GM18498 (cell line): ENCODE measurements at regions not wholly inside any gene's neighbourhood (a gene's known extent, or its start where the extent isn't known, plus 50 kb on each side); places are given as distances from the start of the nearest gene placed in this dataset.
"Not testable (repeated sequence)": the region's sequence is repeated elsewhere in the genome, so short reads cannot be mapped to it uniquely, and the experiment has no call there.

Experiments
- ATAC-seq: cut with Tn5 transposase; IDR thresholded peaks from one replicate; pipeline ENCODE4 v1.9.1; 2021; ENCODE audit warnings: mild to moderate bottlenecking, moderate library complexity; ENCODE audit not compliant: unreplicated experiment

DNA sequence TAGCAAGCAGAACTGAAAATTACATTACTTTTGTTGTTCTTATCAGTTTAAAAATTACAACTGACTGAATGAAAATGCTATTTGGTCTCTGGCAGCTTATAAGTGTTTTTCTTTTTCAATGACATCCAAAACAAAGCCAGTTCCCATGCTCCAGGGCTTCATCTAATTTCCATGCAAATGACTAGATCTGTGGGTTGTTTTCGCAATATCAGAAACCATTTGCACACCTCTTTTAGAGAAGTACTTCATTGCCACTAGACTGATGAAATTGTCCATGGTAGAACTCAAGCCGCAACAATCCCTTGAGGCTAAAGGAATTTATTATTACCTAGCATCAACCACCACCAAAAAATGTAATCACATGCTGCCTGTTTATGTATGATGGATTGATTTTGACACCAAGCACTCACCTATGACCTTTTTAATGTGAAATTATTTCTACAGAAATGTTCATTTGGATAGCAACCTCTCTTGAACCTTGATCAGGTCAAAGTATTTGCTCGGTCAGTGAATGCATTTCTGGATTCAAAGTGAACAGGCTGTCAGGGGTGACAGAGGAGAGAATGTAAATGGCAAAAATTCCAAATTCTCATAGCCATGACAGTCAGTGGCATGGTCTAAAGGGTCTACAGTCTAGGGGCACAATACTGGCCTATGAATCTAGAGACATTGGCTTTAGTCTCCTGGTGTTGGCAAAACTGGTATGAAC, 769.3 kb downstream of the SORCS1 start:
- ATAC-seq: no peak

DNA sequence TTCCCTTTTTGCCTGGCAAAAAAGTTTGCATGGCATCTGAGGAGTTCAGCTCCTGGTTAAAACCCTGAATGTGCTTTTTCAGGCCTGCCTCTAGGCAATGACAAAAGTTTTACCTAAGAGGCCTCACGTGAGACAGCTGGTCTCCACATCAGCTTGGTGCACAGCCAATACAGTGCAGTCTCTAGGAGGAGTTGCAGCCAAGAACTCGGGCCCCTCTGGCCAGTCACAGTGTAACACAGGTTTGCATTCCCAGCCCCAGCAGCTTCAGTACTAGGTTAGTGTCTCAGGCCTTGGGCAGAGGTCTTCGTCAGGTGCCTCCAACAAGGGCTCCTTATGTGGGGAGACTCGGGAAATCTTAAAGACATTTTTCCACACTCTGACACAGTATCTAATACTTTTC, 771.7 kb downstream of the SORCS1 start:
- ATAC-seq: no peak

DNA sequence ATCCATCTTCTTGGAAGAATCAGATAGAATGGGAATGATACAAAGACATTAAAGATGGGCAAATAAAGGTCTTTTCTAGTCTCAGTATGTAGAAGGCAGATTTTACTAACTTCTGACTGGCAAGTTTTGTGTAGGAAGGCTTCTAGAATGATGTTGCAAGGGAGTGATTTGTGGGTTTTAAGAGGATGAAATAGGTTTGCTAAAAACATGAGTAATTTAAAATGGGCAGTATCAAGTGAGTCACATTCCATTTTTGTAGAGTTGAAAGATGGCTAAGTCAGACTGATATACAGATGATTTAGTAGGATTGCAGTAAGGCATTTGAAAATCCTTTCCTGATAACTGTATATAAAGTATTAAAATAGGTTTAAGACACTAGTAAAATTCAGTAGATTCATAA, 777.4 kb downstream of the SORCS1 start:
- ATAC-seq: no peak

DNA sequence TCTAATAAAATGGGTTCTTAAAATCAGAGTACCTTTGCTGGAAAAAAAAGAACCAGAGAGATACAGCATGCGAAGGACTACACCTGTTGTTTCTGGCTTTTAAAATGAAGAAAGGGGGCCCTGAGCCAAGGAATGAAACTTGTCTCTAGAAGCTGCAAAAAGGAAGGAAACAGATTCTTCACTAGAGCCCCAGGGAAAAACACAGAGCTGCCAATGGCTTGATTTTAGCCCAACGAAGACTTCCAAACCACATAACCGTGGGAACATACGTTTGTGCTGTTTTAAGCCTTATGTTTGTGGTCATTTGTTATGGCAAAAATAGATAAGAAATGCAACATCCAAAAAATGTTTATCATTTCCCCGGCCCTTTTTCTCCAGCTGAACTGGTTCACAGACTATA, 780.0 kb downstream of the SORCS1 start:
- ATAC-seq: no peak

DNA sequence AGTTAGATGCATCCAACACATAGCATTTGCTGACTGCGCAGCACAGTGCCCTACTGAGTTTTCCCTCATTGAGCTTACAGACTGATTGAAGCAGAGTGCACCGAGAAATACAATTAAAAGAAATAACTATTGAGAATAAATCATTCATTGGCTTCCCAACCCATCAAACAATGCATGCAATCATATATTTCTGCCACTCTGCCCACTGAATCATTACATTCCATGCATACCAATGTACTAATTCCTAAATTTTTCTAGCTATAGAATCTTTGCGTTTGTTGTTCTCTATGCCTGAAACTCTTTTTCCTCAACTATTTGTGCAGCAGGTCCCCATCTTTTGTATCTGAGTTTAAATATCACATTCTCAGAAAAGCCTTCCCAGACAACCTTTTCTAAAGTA, 783.8 kb downstream of the SORCS1 start:
- no peak for ATAC-seq

DNA sequence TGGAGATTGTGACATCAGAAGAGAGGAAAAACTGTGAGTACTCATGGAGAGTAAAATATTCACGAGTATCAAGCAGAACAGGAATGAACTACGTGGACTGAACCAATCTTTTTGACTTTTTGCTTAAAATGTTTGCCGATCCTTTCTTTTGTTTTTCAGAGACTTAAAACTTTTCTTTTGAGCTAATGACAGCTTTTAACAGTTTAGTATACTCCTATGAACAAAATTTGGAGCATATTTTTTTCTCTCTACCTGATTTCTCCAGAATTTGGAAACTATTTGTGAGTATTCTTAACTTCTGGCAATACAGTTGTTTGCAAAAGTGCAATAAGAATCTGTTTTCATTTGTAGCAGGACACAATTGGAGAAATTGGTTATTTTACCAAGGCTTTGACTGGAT, 786.3 kb downstream of the SORCS1 start:
- no peak for ATAC-seq

DNA sequence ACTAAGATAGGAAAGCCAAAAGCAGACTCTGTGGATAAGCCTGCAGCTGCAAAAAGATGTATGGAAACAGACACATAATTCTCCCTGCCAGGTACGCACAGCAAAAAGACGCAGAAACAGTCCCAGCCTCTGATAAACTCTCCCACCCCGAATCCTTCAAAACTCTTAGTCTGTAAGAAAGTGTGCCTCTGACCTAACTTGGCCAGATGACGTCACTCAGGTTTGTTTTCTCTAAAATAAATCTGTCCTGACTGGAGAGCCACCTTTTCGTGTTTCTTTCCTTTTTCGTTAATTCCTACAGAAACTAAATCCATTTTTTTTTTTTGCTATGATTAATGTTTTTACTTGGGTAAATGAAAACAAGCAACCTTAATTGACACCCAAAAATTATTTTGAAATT, 793.8 kb downstream of the SORCS1 start:
- ATAC-seq: no peak

DNA sequence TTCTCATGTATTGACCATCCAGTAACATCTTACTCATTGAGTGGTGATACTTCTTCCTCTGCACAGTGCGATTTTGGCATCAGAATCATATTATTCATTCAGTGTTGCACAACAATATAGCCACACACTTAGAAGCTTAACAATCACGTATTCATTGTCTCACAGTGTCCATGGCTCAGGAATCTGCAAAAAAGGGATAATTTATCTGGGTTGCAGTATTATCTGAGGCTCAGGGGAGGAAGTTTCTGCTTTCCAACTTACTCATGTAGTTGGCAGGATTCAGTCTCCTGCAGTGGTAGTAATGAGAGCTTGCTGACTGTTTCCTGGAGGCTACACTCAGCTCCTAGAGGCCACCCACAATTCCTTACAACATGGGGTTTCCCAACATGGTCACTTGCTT, 803.6 kb downstream of the SORCS1 start:
- ATAC-seq: no peak

DNA sequence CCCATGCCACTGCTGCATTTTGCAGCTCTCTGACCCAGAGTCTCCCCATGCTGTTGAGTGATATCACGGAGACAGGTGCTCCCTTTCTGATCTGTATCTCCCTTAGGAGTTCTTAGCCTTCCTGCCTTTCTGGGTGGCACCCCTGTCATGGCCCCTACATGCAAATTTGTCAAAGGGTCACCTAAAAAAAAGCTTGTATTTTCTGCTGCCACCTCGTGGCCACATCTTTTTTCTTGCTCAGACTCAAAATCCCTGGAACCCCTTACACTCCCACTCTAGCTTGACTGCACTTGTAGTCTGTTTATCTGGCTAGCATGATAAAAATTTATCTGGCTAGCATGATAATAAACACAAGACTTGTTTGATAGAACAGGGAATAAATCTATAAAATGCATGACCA, 809.1 kb downstream of the SORCS1 start:
- ATAC-seq: no peak

DNA sequence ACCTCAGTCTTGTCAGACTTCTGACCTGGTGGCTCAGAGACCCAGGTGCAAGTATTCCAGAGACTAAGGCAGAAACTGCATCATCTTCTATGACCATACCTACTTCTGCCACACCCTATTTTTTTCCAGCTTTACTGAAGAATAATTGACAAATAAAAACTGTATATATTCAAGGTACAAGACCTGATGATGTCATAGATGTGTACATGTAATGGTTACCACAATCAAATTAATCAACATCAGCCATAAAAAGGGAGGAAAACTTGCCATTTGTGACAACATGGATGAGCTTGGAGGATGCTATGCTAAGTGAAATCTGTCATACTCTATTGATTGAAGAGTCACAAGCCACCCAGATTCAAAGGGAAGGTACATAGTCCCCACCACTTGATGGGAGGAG, 815.6 kb downstream of the SORCS1 start:
- no peak for ATAC-seq

DNA sequence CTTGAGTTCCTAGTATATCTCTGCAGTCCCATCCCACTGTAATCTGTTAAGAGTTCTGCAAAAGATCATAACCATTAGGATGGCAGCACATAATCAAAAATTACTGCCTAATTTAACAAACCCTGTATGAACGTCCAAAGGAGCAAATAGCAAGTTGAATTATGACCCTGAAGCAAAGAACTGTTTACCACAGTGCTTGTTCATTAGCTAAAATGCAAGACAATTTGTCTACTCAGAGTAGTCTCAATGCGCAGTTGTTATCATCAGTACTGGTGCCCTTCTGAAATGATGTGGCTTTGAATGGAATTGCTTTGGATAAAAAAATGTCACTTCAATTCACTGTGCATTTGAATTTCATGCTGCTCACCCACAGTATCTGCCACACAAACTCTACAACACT, 817.0 kb downstream of the SORCS1 start:
- ATAC-seq: no peak

DNA sequence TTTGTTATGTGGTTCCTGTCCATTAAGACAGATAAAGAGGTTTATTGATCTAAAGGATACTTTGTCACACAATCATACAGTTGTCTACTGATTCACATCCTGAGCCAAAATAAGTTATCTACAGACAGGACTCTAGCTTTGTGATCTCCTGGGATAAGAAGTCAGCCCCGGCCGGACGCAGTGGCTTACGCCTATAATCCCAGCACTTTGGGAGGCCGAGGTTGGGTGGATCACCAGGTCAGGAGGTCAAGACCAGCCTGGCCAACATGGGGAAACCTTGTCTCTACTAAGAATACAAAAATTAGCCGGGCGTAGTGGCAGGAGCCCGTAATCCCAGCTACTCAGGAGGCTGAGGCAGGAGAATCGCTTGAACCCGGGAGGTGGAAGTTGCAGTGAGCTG, 821.0 kb downstream of the SORCS1 start:
- not testable (repeated sequence) for ATAC-seq

DNA sequence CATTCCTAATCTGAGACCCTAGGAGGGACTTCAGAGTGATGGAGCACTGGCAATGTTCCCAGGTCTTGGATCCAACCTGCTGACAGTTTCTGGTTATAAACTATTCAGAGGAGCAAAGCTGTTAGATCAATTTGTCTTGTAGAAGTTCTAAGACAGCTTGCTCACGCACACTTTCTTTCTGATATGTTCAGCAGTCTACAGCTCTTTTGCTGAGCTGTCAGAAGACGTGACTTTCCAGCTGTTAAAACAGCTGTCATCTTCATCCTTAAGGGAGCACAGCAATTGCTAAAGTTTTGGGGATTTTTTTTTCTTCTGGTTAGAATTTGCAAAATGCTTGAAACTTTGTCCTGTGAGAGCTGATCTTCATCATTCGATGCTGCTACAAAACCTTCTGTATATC, 823.1 kb downstream of the SORCS1 start:
- no peak for ATAC-seq

DNA sequence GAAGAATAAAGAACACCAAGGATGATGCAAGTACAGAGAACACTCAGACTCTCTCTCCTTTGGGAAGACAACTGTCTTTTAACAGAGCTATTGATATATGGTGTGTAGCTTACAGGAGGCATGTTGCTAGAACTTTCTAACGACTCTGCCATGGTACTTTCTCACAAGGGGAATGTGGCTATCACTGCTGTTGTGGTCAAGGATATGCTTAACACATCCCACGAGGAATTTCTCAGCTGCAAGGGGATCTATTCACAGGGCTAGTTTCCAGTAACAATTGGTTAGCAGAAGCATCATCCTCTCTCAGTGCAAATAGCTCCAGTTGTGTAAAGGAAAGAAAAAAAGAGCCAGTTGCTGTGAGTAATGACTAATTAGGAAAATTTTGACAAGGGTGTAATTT, 826.0 kb downstream of the SORCS1 start:
- no peak for ATAC-seq

DNA sequence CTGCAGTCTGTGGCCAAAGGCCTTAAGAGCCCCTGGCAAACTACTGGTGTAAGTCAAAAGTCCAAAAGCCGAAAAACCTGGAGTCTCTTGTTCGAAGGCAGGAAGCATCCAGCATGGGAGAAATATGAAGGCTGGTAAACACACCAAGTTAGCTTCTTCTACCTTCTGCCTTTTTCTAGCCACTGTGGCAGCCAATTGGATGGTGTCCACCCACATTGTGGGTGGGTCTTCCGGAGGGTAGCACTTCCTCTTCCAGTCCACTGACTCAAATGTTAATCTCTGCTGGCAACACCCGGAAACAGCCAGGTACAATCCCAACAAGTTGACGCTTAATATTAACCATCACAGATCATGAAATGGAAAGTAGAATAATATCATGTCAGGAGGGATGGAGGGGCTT, 827.6 kb downstream of the SORCS1 start:
- no peak for ATAC-seq

DNA sequence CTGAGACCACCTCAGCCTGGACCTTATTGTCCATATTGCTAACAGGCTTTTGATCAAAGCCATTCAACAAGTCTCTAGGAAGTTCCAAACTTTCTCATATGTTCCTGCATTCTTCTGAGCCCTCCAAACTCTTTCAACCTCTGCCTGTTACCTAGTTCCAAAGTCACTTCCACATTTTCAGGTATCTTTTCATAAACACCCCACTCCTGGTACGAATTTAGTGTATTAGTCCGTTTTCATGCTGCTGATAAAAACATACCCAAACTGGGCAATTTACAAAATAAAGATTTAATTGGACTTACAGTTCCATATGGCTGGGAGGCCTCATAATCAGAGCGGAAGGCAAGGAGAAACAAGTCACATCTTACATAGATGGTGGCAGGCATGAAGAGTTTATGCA, 836.8 kb downstream of the SORCS1 start:
- ATAC-seq: no peak

DNA sequence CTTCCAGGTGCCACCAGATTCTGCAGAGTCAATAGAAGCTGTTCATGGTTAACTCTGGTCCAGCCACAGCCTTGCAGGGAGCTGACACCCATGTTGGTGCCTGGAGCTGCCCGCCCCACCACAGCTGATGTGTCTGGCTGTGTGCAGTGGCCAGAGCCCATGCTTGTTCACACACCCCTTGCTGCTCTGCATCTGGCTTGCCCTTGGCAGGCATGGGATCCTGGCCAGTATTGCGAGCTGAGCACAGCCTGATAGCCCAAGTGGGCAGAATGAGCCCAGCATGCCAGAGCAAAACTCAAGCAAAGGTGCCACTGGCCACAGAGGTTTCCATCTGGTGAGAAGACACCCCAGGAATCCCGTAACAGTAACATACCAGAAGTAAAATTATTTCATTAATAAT, 843.6 kb downstream of the SORCS1 start:
- no peak for ATAC-seq

DNA sequence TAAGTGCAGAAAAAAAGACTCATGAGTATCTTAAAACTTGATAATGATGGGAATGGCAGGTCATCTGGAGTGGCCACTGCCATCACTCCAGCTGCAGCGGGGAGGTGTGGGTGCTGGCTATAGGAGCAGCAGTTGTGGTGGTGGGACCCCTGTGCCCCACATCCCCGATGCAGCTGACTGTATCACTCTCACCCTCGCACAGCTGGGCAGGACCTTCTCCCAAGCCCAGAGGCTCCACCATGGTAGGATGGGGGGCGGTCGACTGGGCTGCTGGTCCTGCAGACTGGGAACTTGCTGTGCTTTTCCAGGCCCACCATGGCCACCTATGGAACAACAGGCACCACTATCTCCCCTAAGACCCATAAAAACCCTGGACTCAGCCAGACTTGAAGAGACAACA, 844.4 kb downstream of the SORCS1 start:
- ATAC-seq: no peak

DNA sequence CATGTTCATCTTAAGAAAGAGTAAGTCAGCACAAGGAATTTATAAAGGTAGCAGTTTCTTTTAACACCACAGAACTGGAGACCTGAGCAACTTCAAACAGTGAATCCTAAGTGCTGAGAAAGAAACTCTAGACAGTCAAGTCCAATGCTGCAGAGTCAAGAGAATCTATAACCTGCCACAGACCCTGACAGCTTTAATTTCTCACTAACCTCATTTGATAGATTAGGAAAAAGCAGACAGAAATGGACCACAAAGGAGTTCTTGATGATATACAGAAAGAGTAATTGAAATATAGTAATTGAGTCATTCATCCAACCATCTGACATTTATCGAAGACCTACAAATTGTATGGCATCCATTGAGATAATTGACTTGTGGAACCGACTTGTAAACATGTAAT, 847.0 kb downstream of the SORCS1 start:
- ATAC-seq: no peak

DNA sequence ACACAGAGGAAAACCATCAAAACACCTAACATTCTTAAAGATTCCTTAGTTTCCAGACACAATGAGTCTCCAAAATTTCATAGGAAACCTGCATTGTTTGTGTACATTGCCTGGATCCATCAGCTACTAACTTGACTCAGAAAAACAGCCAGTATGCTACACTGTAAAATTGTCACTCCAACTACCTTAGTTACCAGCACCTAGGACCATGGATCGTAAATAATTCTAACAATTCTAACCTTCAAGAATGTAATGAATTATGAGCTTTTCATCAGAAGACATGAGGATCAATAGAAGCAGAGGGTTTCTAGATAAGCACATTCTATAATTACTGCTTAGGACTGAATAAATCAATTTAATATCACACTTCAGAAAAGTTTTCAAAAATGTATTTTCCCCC, 851.5 kb downstream of the SORCS1 start:
- ATAC-seq: no peak

DNA sequence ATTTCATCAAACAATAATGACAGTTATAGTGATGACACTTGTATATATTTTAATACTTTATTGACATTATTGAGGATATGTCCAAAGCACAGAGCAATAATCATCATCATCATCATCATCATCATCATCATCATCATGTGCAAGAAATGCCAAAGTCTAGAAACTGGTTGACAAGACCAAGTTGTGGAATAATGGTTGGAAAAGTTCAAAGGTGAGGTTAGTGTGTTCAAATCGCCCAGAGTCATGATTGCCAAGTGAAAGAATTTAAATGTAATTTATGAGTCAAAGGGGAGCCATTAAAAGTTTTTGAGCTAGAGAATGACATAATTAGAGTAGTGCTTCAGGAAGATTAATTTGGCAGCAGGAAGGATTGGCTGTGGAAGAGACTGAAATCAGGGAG, 852.4 kb downstream of the SORCS1 start:
- no peak for ATAC-seq

DNA sequence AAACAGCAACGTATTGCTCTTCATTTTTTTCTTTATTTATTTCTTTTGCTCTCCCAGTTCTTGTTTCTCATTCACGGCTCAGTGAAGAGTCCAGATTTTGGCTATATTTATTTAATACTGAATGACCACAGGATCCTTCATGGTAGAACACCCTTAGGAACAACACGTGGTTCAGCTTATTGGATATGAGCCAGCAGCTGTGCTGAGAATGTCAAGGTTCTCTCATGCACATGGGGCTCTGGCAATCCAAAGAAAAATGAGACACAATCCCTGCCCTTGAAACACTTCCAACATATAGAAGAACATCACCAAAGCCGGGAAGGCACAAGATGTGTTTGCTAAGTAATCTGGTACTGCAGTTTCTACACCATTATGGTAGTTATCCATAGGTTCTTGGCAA, 852.9 kb downstream of the SORCS1 start:
- no peak for ATAC-seq

DNA sequence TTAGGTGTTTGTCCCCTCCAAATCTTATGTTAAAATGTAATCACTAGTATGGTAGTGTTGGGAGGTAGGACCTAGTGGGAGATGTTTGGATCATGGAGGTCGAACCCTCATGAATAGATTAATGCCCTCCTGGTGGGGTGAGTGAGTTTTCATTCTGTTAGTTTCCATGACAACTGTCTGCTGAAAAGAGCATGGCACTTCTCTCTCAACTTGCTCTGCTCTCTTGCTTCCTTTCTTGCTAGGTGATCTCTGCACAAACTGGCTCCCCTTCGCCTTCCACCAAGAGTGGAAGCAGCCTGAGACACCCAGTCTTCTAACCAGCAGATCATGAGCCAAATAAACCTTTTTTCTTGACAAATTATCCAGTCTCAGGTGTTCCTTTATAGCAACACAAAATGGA, 853.9 kb downstream of the SORCS1 start:
- ATAC-seq: no peak

DNA sequence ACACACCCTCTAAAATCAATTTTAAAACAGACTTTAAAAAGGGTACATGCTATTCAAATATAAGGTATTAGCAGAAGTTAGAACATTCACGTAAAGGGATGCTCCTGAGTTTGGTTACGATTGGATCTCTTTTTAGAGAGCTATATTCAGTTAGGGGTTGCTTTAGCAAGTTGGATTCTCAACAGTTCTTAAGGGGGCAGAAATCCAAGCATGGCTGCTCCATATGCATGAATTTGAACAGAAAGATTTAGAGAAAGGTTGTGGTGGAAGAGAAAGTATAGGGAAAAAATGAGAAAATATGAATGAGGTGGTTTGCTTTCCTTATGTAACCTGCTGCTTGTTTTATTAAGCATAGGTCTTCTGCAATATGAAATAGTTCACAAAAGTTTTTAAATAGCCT, 855.1 kb downstream of the SORCS1 start:
- no peak for ATAC-seq
